Thoracic aorta (tissue), 2 donors: ENCODE measurements at regions not wholly inside any gene's neighbourhood (a gene's known extent, or its start where the extent isn't known, plus 50 kb on each side); places are given as distances from the start of the nearest gene placed in this dataset.

Experiments used
- ATAC-seq: fragments of 150-250 bp; one replicate; pipeline ENCODE4 v1.8.0; 2017; ENCODE audit warnings: low read depth; ENCODE audit not compliant: insufficient number of reproducible peaks, low FRiP score
- DNase-seq: peaks from one replicate; pipeline ENCODE4 v3.0.0-alpha.2; 2020; ENCODE audit warnings: low spot score
- H3K27ac ChIP-seq, 2 donors: fragments of 200-600 bp; sonication (generic); 1 replicate in 1 of 2; 2 replicates in 1 of 2; pipeline ENCODE4 v1.5.1; 2016; ENCODE audit warnings: mild to moderate bottlenecking in 2 of 2, moderate library complexity in 2 of 2
- H3K27me3 ChIP-seq: fragments of 200-600 bp; sonication (generic); replicated peaks from 2 replicates; pipeline ENCODE4 v1.6.0; 2016; ENCODE audit warnings: mild to moderate bottlenecking; ENCODE audit not compliant: insufficient read depth
- H3K36me3 ChIP-seq: fragments of 200-600 bp; sonication (generic); one replicate; pipeline ENCODE4 v1.5.1; 2016
- H3K4me1 ChIP-seq, 2 donors: fragments of 200-600 bp; sonication (generic); 1 replicate in 1 of 2; 2 replicates in 1 of 2; pipeline versions ENCODE4 v1.5.1 to v1.6.0; 2016; ENCODE audit warnings: low read depth in 2 of 2, mild to moderate bottlenecking in 1 of 2; ENCODE audit not compliant: control insufficient read depth in 1 of 2
- H3K4me3 ChIP-seq: fragments of 200-600 bp; sonication (generic); 2 replicates; pipeline ENCODE4 v1.5.1; 2016; ENCODE audit warnings: mild to moderate bottlenecking
- H3K9me3 ChIP-seq: fragments of 200-600 bp; sonication (generic); 2 replicates; pipeline ENCODE4 v1.5.1; 2016
- CTCF ChIP-seq: fragments of 200-600 bp; sonication (generic); IDR thresholded peaks from one replicate; pipeline ENCODE4 v1.5.1; 2019; ENCODE audit warnings: antibody characterized with exemption

- Histone ChIP-seq H3K4me1 (peaks cover 0 to 6% of the 10 kb centered on the region in 2 donors), H3K4me3 (no peak overlapping the region), H3K9me3 (no peaks in the 10 kb centered on the region), H3K27ac (no peak overlapping the region), H3K27me3 (no peaks in the 10 kb centered on the region), H3K36me3 (no peaks in the 10 kb centered on the region)
- no peak for ATAC-seq
- DNase-seq = no peak
- no peak for TF ChIP-seq CTCF
Measured at GRCh38 chr2:239563561-239563960, 162.7 kb upstream of the HDAC4 start.

GRCh38 chr2:239561446-239562001 is 160.7 kb upstream of the HDAC4 start:
- Histone ChIP-seq H3K27ac (no peak overlapping the region), H3K4me1 (peaks cover 0 to 6% of the 10 kb centered on the region in 2 donors), H3K9me3 (no peaks in the 10 kb centered on the region), H3K36me3 (no peaks in the 10 kb centered on the region), H3K4me3 (no peak overlapping the region), H3K27me3 (no peaks in the 10 kb centered on the region)
- no peak for TF ChIP-seq CTCF
- DNase-seq (no peak), ATAC-seq (no peak)

- peaks cover 0 to 6% of the 10 kb centered on the region in 2 donors for H3K4me1 ChIP-seq
- H3K27ac ChIP-seq = no peak overlapping the region
- no peak overlapping the region for H3K4me3 ChIP-seq
- no peaks in the 10 kb centered on the region for H3K36me3 ChIP-seq
- DNase-seq (no peak), ATAC-seq (no peak)
- H3K9me3 ChIP-seq = no peaks in the 10 kb centered on the region
- no peaks in the 10 kb centered on the region for H3K27me3 ChIP-seq
- no peak for TF ChIP-seq CTCF
Measured at GRCh38 chr2:239559417-239560261, 158.8 kb upstream of the HDAC4 start.

- Histone ChIP-seq H3K4me3 (no peak overlapping the region), H3K27me3 (no peaks in the 10 kb centered on the region), H3K36me3 (no peaks in the 10 kb centered on the region), H3K9me3 (no peaks in the 10 kb centered on the region), H3K4me1 (peaks cover 0 to 6% of the 10 kb centered on the region in 2 donors), H3K27ac (no peak overlapping the region)
- DNase-seq (no peak), ATAC-seq (no peak)
- no peak for TF ChIP-seq CTCF
Measured at GRCh38 chr2:239558661-239559060, 157.8 kb upstream of the HDAC4 start.

GRCh38 chr2:239557516-239557915 is 156.7 kb upstream of the HDAC4 start:
- Histone ChIP-seq H3K27me3 (no peaks in the 10 kb centered on the region), H3K36me3 (no peaks in the 10 kb centered on the region), H3K4me3 (no peak overlapping the region), H3K9me3 (no peaks in the 10 kb centered on the region), H3K4me1 (peaks cover 0 to 6% of the 10 kb centered on the region in 2 donors), H3K27ac (no peak overlapping the region)
- no peak for ATAC-seq
- no peak for TF ChIP-seq CTCF
- no peak for DNase-seq
